Gastroesophageal sphincter (tissue), 4 donors: ENCODE measurements at regions not wholly inside any gene's neighbourhood (a gene's known extent, or its start where the extent isn't known, plus 50 kb on each side); places are given as distances from the start of the nearest gene placed in this dataset.

Source experiments
- ATAC-seq: fragments of 150-250 bp; one replicate; pipeline ENCODE4 v1.9.1; 2016; ENCODE audit warnings: mild to moderate bottlenecking, moderate library complexity
- H3K27ac ChIP-seq, 4 donors: fragments of 200-600 bp; sonication (generic) in 3 of 4; 1 replicate in 3 of 4; 2 replicates in 1 of 4; pipeline ENCODE4 v1.5.1; 2016 to 2019
- H3K27me3 ChIP-seq: fragments of 200-600 bp; sonication (generic); one replicate; pipeline ENCODE4 v1.5.1; 2019
- H3K36me3 ChIP-seq, 2 donors: fragments of 200-600 bp; sonication (generic); one replicate each; pipeline ENCODE4 v1.5.1; 2019; ENCODE audit warnings: control low read depth in 1 of 2
- H3K4me1 ChIP-seq, 3 donors: fragments of 200-600 bp; sonication (generic); 1 replicate in 2 of 3; 2 replicates in 1 of 3; pipeline ENCODE4 v1.5.1; 2016 to 2019; ENCODE audit warnings: control low read depth in 2 of 3
- H3K4me3 ChIP-seq, 2 donors: fragments of 200-600 bp; sonication (generic); one replicate each; pipeline ENCODE4 v1.5.1; 2019; ENCODE audit warnings: mild to moderate bottlenecking in 1 of 2, moderate library complexity in 1 of 2
- H3K9me3 ChIP-seq, 3 donors: fragments of 200-600 bp; sonication (generic); one replicate each; pipeline ENCODE4 v1.5.1; 2017 to 2019; ENCODE audit warnings: control low read depth in 2 of 3
- EP300 ChIP-seq: sonication (generic); formaldehyde crosslinking; IDR thresholded peaks from one replicate; pipeline ENCODE4 v1.6.1; 2017; ENCODE audit warnings: antibody characterized with exemption, mild to moderate bottlenecking
- POLR2A ChIP-seq, 2 donors: fragments of 450-650 bp; IDR thresholded peaks; one replicate each; pipeline ENCODE4 v1.6.1; 2017; ENCODE audit warnings: antibody characterized with exemption in 2 of 2, mild to moderate bottlenecking in 2 of 2, moderate library complexity in 1 of 2
- POLR2AphosphoS5 ChIP-seq: sonication (generic); formaldehyde crosslinking; IDR thresholded peaks from one replicate; pipeline ENCODE4 v1.6.1; 2017; ENCODE audit warnings: antibody characterized with exemption
- WGBS, 2 donors: methylation state at CpG; one replicate each; pipeline ENCODE4 v1.1.5; 2018; ENCODE audit warnings: low coverage in 1 of 2; 5-methylcytosine and 5-hydroxymethylcytosine counted together
- TF ChIP-seq, protein P1 (sequence below), 4 experiments: fragments of 200-600 bp in 2 of 4; fragments of 450-650 bp in 2 of 4; sonication (generic) in 1 of 4; IDR thresholded peaks; one replicate each; pipeline ENCODE4 v1.5.1; 2017 to 2019; ENCODE audit warnings: antibody characterized with exemption in 4 of 4, mild to moderate bottlenecking in 2 of 4, moderate library complexity in 2 of 4

DNA sequence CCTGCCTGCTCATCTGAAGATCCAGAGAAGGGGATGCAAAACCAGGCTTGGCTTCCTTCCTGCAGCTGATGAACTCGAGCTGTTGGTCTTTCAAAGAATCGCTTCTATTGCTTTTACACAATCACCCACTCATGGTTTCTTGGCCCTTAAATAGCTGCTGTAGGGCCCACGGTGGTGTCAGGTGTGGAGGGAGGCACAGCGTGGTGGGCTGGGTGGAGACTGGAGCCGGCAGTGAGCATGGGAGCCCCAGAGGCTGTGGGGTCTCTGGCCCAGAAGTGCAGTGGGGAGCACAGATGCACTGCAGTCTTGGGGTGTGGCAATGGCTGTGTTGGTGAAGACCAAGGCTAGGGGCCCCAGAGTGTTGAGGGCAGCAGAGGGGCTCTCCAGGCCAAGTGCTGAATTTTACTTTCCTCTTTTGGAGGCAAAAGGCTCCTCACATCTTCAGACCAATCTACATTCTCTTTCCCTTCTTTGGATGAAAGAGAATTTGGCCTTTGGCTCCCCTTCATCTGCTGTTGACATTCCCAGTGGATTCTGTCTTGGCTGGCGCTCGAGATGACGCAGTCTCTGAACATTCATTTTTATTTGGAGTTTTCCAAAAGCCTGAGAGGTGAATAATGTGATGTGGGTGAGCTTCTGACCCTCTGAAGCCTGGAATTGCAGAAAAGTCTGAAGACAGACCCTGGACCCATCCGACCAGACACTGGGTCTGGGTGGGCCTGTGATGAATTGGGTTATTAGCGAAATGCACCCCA lies 70.1 kb upstream of the ASB18 start:
- TF ChIP-seq, protein P1, sequence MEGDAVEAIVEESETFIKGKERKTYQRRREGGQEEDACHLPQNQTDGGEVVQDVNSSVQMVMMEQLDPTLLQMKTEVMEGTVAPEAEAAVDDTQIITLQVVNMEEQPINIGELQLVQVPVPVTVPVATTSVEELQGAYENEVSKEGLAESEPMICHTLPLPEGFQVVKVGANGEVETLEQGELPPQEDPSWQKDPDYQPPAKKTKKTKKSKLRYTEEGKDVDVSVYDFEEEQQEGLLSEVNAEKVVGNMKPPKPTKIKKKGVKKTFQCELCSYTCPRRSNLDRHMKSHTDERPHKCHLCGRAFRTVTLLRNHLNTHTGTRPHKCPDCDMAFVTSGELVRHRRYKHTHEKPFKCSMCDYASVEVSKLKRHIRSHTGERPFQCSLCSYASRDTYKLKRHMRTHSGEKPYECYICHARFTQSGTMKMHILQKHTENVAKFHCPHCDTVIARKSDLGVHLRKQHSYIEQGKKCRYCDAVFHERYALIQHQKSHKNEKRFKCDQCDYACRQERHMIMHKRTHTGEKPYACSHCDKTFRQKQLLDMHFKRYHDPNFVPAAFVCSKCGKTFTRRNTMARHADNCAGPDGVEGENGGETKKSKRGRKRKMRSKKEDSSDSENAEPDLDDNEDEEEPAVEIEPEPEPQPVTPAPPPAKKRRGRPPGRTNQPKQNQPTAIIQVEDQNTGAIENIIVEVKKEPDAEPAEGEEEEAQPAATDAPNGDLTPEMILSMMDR (IDR thresholded peaks at IDR 0.05): no peak
- TF ChIP-seq POLR2AphosphoS5: peak; percentile 85
- no peaks in the 10 kb centered on the region for H3K9me3 ChIP-seq
- ATAC-seq: peak; percentile 57
- no peaks in the 10 kb centered on the region for H3K36me3 ChIP-seq
- H3K4me3 ChIP-seq: no peak overlapping the region
- peak overlapping the region in 3 of 4 donors; percentile 26 to 83 (median 73) for H3K27ac ChIP-seq
- H3K27me3 ChIP-seq: no peaks in the 10 kb centered on the region
- peaks cover 0 to 32% (median 0%) of the 10 kb centered on the region in 3 donors for H3K4me1 ChIP-seq
- WGBS, 2 donors: 50 to 53% methylated on average over 2 to 3 of the region's 10 CpGs

DNA sequence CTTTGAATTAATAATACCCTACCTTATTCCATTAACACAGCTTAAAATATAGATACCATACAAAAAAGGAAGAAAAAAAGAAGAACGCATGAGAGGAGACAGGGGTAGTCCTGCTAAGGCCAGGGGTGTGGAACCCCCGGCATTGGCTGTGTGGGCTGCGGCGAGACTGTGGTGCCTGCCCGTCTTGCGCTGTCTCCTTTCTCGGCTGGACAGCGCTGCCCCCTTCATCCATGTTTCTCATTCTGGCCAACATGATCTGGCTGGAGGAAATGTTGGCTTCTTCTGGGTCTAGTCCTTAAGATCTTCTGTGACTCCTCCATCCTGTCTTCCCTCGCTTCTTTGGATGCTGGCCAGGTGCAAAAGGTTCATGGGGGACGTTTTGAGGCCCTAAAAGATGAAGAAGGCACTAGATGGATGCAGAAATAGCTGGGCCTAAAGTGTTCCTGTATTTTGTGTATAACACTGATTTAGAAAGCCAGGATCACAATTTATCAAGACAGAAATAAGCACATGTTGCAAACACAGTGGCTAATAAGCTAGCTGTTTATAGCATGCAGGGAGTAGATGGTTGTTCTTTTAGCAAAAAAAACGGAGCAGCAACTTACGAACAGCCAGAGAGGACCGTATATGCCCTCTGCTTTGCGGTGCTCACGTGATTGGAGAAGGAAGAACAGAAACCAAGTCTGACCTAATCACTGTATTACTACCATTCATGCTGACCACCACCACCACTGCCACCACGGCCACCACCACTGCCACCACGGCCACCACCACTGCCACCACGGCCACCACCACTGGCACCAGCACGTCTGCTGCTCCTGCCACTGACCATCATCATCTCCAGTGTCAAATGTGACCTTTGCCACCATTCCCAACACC lies 71.7 kb upstream of the ASB18 start:
- no peaks in the 10 kb centered on the region for H3K9me3 ChIP-seq
- H3K36me3 ChIP-seq: no peaks in the 10 kb centered on the region
- no peaks in the 10 kb centered on the region for H3K27me3 ChIP-seq
- no peak for ATAC-seq
- H3K4me3 ChIP-seq: no peak overlapping the region
- peak; percentile 63 for TF ChIP-seq POLR2AphosphoS5
- TF ChIP-seq EP300: no peak
- peak overlapping the region in 2 of 4 donors; percentile 73 to 83 for H3K27ac ChIP-seq
- peaks cover 0 to 32% (median 0%) of the 10 kb centered on the region in 3 donors for H3K4me1 ChIP-seq
- whole genome bisulfite sequencing, 2 donors: 79 to 82% methylated on average over 17 to 18 of the region's 19 CpGs

DNA sequence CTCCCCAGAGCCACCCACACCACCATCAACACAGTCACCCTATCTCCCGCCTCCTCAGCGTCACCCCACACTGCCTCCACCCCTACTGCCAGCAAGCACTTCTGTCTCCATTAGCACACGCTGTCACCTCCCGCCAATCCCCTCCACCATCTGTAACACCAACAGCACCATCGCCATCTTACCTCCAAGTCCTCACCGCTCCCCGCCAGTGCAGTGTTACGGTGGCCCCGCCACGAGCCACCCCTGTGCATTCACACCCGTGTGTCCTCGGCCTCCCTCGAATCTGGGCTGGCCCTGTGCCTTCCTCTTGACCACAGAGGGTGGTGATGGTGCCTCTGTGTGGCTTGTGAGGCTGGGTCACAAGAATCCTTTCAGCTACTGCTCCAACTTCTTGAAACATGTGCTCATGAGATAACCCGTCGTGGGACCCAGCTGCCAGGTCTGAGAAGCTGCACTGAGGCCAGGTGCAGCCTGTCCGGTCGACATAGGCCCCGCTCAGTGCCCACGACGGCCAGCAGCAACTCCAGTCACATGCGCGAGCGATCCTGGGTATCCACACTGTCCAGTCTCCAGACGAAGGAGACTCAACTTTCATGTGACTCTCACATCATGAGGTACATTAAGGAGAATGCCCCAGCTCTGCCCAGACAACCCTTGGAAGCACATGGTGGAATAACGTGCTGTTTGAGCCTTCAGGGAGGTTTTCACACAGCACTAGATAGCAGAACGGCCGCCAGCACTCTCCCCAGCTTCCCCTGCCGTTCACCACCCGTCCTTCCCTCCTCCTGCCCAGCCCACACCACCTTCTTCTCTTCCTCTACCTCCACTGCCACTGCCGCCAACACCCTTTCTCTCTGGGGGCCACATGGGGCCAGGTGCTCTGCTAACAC lies 72.6 kb upstream of the ASB18 start:
- H3K36me3 ChIP-seq: no peaks in the 10 kb centered on the region
- TF ChIP-seq, protein P1 (IDR thresholded peaks at IDR 0.05): no peak
- TF ChIP-seq EP300 (no peak), POLR2A (IDR thresholded peaks at IDR 0.05) (no peak), POLR2AphosphoS5 (no peak)
- H3K9me3 ChIP-seq: no peaks in the 10 kb centered on the region
- H3K27me3 ChIP-seq: no peaks in the 10 kb centered on the region
- H3K4me1 ChIP-seq: peaks cover 0 to 32% (median 0%) of the 10 kb centered on the region in 3 donors
- peak overlapping the region in 2 of 4 donors; percentile 73 to 83 for H3K27ac ChIP-seq
- 94 to 96% methylated on average over 11 to 18 of the region's 30 CpGs for WGBS, 2 donors
- no peak overlapping the region for H3K4me3 ChIP-seq
- ATAC-seq: no peak

DNA sequence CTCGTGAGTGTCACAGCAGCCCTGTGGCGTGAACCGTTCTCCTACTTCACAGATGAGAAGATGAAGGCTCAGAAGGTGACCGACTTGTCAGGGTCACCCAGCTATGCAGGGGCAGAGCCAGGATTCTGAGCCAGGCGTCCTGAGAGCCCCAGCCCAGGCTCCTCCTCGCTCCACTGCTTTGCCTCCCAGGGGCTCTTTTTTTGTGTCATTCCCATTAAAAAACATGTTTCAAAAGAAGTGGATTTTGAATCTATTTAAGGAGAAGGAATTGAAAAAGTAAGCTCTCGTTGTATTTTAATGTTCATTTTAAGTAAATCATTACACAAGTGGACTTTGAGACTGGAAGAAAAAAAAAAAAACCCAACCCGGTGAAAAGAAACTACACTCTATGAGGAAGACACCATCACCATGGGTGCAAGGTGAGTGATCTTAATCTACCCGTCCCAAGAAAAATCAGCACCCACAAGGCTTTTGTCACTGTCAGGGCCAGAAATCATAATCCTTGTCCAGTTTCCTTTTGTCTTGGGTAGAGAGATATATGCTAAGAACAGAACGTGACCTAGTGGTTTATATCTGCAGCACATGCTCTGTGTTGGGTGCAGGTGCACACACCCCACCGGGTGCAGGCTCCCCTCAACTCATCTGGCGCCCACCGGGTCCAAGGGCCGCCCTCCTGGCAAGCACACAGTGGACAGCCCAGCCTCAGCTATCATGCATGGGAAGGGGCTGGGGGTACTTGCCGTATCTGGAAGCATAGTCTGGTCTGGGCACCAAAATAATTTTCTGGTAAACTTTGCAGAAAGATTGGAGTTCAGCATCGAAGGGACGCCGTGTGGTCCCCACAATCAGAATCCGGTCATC lies 73.5 kb upstream of the ASB18 start:
- Histone ChIP-seq H3K4me1 (peaks cover 0 to 32% (median 0%) of the 10 kb centered on the region in 3 donors), H3K9me3 (no peaks in the 10 kb centered on the region), H3K36me3 (no peaks in the 10 kb centered on the region), H3K4me3 (no peak overlapping the region), H3K27ac (peak overlapping the region in 2 of 4 donors; percentile 73 to 83), H3K27me3 (no peaks in the 10 kb centered on the region)
- WGBS, 2 donors: 71 to 86% methylated on average over 7 to 13 of the region's 19 CpGs
- no peak for ATAC-seq
- TF ChIP-seq POLR2A (IDR thresholded peaks at IDR 0.05): no peak
- TF ChIP-seq, protein P1 (IDR thresholded peaks at IDR 0.05): no peak
- TF ChIP-seq POLR2AphosphoS5: no peak
- TF ChIP-seq EP300: no peak
